GM18861 (cell line): ENCODE measurements at regions not wholly inside any gene's neighbourhood (a gene's known extent, or its start where the extent isn't known, plus 50 kb on each side); places are given as distances from the start of the nearest gene placed in this dataset.

Source experiments
- ATAC-seq: cut with Tn5 transposase; IDR thresholded peaks from one replicate; pipeline ENCODE4 v1.9.1; 2021; ENCODE audit not compliant: unreplicated experiment

DNA sequence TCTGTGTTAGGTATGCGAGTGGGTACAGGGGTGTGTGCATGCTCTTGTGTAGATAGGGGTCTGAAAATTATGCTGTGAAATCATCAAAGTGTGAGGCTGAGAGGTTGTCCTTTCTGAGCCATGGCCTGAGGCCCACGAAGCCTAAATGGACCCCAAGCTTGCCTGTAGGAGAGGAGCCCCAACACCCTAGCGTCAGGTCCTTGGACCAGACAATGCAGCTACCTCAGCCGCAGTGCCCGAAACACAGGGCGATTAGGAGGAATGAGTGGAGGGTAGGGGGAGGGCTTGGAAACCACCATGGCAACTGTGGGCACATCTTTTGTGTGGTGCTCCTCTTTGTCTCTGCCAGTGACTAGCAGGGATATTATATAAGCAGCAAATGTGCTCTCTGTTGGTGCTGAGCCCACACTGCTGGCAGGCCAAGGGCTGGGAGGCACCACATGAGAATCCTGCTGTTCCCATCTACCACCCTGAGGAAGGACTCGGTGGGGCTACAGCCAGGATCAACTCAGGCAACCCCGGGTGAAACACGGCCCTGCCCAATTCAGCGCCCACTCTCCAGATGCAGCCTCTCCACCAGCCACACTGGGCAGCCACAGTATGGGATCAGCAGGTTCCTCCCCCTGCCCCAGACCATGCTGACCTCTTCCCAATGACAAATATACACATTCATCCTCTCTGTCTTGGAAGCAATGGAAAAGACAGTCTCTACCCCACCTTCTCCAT lies 84.6 kb upstream of the FSTL4 start:
- no peak for ATAC-seq

DNA sequence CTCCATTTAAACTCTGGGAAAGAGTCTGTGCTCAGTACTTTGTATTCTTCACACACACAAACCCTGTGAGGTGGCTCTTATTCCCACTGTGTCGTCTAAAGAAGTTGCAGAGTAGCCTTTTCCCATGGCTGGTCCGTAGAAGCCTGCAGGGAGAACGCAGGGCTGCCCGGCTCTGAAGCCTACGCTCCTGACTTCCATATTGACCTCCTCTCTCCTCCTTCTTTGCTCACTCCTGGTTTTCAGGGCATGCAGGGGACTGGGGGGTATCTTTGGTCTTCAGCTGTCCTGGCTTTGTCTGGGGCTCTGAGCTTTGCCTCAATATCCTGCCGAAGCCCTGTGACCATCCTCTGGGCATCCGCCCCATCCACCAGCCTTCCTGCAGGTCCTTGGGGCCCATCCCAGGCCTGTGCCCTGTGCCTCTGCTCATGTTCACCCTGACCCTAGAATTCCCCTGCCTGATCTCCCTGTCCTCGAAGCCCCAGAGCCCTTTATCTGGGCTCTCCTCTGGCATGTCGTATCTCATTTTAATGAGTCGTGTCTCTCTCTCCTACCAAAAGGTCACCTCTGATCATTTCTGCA lies 83.8 kb upstream of the FSTL4 start:
- ATAC-seq = no peak

DNA sequence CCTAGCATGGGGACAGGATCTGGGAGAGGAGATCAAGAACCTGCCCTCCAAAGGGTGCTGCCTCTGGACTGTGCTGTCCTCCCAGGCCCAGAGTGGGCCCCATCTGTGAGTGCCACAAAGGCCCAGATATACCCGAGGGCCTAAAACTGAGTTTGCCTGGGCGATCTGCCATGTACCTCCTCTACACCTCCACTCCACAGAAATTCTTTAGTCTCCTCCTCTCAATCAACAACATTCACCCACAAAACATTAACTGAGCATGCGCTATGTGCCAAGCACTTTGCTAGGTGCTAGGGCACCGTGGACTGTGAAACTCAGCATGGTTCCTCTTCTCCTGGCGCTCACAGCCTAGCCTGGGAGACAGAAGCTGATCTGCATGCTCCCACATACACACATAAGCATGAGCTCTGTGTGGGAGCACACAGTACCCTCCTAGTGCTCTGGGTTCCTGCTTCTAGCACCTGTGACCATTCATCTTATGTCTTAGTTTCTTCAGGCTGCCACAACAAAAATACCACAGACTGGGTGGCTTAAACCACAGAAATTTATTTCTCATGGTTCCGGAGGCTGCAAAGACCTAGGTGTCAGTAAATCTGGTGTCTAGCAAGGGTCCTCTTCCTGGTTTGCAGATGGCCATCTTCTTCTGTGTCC lies 82.0 kb upstream of the FSTL4 start:
- ATAC-seq = no peak

DNA sequence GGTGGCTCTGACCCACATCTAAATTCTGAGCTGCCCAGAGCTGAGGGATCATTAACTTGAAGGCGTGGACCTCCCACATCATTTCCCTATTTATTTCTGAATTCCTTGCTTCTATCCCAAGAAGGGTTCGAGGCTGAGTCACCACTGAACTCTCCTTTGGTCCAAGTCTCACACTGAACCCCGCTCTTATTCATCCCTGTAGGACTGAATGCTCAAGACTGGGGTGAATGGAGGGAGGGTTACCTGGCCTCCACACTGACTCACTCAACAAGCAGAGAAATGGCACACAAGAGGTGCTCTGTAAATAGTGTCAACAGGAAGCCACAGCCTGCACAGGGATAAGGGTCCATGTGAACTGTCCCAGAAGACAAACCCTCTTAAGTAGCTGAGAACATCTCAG lies 79.1 kb upstream of the FSTL4 start:
- ATAC-seq = no peak

DNA sequence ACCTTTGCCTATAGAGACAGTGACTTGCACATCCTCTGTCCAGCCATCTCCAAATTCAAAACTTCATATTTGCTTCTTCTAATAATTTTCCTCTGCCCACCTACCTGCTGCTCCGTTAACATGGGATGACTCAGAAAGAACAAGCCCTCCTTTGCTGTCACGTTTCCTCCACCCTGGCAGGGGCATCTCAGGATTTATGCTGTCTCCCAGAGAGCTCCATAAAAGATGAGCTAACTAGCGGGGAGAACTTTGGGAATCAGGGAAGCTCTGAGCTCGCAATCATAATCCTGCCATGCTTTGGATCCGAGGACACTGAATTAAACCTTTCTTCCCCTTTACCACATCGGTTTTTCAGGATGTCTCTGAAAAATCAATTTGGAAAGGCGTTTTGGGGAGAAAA lies 78.4 kb upstream of the FSTL4 start:
- ATAC-seq = no peak

DNA sequence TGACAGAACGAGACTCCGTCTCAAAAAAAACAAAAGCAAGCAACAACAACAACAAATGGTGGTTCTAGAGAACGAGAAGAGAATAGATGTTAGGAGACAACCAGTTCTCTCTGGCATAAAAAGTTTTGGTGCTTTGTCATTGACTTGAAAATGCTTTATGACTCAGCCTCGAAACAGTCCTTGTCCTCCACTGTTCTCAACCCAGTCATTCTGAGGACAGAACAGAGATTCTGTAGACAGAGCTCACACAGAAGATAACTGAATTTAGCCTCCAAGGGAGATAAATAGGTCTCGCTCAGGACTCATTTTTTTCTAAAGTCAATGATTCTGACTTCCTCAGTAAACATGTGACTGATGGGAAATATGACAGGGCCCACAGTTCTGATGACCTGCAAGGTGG lies 76.0 kb upstream of the FSTL4 start:
- ATAC-seq = no peak

DNA sequence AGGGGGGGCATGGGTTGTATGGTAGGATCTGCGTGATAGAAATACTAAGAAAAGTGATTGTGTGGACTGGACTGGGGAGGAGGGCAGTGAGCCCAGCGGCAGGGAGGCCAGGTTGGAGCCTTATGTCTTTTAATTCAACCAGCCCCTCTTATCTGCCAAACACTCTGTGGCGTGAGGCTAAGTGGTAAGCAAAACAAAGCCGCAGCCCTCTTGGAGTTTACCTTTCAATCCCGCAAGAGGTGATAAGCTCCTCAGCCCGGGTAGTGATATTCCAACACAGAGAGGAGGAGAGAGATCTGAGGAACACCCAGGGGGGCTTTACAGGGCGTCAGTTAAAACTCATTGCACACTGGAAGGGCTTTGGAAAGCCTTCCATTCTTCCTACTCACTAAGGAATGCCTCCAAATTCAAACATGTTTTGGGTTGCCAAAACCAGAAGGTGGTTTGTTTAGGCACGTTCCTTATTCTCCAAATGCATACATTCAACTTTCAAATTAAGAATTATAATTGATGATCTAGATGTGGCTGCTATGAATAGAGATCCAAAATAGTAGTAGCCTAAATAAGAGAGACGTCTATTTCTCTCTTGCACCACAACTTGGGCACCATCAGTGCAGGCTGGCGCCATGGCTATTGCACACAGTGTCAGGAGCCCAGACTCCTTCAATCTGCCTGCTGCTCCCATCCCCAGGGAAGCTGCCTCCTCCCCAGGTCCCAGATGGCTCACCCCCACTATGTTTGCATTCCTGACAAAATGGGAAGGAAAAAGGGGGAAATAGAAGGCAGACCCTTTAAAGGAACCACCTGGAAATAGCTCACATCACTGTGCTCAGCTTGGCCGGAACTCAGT lies 75.1 kb upstream of the FSTL4 start:
- no peak for ATAC-seq

DNA sequence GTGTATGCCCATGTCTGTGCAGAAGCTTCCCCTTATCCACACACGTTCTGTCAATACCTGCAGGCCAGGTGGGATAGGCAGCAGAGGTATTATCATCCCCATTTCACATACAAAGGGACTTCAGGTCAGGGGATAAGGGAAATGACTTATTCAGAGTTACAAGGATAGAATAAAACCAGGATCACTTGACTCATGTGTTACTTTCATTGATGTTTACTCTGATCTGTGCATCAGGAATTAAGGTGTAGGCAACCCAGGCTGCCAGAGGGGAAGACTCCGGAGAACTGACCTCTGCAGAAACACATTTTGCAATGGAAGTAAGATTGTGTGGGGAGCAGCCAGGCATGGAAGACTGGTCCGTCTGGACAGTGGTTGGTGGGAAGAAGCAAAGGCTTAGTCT lies 74.2 kb upstream of the FSTL4 start:
- no peak for ATAC-seq

DNA sequence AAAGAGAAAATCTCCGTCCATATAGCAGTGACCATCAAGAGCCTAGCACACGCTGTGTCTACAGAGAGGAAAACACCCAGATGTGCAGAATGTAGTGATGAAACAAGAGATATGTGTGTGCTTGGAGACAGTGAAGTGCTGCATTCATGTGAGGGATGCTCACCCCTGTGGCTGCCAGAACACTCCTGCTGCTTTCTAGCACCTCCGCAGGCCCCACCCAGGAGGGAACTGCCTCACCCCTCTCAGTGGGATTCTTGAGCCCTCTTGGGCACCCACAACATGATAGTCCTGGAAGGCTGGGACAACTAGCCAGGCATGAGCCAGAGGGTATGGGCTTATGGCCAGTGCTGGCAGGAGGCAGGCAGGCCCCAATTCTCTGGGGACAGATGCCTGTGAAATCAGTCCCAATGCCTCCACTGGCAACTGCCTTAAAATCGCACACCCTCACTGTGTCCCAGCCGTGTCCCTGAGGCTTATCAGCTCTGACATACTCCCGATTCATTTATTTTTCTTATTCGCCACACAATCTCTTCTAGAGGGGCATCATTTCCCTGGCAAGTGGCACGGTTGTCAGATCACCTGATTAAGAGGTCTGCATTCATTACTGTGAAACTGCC lies 73.2 kb upstream of the FSTL4 start:
- no peak for ATAC-seq

DNA sequence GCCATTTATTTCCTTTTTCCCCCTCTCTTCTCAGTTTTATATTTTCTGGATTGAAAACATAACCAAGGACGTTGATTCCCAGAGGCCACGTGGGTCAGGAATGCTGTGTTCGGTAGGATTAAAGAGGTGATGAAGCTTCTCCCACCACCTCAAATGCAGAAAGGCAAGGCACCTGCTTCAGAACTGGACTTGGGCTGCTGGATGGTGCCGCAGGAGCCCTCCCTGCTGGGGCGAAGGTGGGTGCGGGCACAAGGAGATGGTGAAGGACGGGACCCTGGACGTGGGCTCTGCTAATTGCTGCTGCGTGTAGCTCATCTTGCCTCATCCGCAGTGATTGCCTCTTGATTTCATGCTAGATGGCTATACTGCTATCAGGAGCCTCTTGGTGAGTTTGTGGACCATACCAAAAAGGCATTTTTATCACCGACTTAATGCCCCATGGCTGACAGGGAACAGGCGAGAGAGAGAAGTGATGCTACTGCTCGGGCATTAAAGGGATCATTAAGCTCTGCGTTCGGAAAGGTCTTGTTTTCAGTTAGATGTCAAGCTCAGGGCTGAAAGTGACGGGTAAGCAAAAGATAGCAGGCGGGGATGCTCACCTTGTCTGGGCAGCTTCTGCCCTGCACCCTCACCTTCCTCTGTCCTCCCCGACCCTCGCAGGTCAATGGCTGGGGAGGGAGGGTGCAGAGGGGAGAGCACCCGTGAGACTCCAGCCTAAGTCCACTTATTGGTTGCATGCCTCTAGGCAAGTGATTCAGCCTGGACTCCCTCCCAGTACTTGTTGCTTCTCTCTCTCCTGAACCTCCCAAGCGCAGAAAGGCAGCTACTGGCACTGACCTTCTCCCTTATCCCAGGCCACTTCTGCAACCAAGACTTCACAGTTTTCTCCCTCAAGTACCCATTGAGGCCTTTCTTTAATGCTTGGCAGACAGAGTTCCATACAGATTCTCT lies 71.6 kb upstream of the FSTL4 start:
- no peak for ATAC-seq

DNA sequence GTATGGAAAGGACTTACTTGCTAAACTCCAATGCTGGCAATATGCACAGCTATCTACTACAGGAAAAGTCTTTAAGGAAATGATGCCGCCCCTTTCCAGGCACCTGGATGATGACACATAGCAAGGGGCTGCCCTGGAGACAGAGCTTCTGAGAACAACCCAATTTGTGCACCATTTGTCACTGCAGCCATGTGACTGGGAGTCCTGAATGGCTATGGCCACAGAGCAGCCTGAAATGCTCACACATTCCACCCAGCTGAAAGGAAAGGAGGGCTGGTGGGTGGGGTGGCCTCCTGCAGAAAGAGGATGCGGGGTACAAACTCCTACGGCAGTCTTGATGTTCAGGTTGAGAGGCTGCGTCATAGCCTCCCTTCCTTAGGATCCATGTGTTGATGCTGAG lies 70.1 kb upstream of the FSTL4 start:
- ATAC-seq = no peak

DNA sequence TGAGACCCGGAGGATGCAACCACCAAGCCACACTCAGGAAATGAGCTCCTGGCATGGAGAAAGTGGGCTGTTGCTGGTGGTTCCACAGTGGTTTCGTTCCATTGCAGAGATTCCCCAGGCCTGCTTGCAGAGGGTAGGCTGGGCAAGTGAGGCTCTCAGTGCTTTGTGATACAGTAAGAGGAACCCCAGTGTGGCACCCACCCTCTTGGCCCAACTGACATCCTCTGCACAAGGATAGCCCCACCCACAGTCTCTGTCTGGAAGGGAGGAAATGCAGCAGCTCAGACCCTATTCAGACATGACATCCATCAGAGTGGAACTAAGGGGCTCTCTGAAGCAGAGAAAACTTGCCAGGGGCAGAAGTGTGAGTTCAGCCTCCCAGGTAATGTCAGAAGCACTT lies 69.6 kb upstream of the FSTL4 start:
- no peak for ATAC-seq

DNA sequence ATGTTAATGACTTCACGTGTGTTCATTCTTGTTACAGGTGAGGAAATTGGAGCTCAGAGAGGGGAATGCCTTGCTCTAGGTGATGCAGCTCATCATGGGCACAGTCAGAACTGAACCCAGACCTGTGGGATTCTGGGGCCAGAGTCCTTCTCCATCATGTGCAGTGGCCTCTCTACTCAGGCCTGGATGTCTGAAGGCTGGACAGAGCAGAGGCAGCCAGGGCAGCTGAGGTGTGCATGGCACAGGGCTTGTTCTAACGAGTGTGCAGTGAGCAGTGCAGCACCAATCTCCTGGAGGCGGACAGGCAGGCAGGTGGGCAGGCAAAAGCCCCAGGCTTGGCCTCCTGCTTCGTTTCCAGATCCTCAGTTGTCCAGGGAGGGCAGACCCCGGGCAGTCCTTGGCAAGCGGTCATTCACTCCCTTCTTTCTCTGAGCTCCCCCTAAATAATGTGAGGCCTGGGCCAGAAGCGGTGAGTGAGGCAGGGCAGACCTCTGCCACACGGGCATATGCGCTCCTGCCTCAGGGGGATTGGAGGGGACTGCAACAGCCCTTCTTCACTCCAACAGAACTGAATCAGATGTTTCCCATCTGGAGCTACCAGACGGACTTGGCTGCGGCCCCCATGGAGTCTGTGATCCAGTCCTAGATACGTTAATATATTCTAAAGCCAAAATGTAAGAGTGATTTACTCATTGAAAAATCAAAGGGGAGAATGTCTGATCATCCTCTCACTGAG lies 68.7 kb upstream of the FSTL4 start:
- ATAC-seq = no peak

DNA sequence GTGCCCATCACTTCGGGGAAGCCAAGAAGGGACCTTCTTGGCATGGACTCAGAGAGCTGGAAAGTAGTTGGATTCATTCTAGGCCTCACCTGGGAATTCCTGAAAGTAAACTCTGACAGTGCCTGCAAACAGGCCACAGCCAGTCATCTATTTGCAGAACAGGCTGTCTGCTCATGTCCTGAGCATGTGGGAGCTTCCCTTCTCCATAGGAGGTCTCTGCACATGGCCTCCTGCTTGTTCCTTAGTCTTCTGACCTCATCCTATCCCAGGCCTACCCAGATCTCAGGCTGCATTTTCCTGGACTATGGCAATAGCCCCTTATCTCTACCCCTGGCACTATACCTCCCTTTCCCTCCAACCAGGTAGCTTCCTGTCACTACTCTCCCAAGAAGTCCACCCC lies 67.2 kb upstream of the FSTL4 start:
- ATAC-seq = no peak

DNA sequence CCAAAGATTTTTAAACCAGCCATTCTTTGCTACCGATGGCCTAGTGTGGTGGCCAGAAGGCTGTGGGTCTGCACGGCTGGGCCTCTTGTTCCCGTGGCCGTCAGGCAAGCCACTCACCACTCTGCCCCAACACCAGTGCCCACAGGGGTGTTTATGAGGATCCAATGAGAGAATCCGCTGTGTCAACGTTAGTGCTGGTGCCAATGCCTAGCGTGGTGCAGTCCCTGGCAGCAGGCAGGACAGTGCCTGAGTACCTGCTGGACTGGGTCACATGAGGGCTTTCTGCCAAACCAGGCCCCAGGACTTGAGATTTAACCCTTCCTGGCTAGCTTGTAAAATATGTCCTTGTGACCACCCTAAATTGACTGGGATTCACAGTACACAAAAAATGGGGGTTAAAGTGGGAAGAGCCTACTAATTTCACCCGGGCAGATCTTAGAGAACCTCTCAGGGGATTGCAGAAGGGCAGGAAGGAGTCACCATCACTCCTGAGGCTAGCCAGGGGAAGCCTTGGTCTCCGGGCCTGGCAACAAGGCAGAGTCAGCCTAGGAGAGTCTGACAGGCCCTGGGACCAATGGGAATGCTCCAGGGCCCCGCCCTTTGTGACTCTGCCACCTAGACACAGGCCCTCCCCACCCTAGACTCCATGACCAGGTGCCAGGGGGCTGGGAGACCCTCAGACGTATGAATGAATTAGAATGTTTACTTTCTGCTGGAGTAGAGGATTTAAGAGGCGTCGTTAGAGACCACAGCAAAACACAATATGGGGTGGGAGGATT lies 63.2 kb upstream of the FSTL4 start:
- no peak for ATAC-seq

DNA sequence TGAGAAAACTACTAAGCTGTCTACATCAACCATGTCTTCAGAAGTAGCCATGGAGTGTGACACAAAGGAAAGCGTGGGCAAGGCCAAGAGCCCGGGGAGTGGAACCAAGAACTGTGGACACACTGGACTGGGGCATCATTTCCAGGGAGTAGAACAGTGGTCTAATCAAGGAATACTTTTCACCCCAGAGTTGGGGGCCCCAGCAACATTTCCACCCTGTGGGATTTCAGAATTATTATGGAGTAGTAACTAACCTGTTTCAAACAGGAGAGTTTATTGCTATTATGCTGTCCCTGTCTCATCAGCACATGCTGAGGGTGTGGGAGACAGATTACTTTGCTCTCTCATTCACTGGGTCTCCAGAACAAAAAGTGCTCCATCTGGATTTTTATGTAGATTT lies 58.0 kb upstream of the FSTL4 start:
- no peak for ATAC-seq

DNA sequence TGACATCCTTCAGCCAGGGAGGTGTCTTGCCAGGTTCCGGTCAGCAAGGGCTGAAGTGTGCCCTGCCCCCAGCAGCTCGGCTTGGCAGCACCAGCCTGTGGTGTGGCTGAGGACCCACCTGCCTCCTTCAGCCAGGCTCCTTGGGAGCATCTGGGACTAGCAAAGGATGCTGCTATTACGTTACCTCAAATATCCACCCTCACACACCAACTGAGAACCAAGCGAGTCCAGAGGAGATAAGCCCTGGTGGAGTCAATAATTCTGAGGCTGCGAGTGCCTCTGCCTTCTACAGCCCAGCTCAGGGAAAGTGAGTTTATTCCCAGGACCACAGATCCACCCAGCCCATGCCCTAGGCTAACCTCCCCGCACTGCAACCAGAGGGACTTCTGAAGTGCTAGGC lies 57.1 kb upstream of the FSTL4 start:
- ATAC-seq = no peak

DNA sequence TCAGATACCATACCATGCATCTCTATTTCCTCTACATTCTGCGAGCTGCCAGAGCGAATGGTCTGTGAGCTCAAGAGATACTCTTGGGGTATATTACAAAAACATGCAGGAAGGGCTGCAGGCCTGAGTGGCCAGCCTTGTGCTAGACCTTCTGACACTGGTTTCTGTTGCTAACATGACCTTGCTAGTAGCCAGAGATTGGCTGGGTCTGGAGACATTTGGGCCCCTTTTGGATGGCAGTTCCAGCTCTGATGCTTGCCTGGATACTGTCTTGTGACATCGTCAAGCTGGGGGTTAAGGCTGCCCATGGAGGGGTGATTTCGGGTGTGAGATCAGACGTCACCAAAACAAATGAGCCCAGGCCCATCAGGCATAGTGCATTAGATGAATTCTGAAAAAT lies 56.1 kb upstream of the FSTL4 start:
- ATAC-seq = no peak

DNA sequence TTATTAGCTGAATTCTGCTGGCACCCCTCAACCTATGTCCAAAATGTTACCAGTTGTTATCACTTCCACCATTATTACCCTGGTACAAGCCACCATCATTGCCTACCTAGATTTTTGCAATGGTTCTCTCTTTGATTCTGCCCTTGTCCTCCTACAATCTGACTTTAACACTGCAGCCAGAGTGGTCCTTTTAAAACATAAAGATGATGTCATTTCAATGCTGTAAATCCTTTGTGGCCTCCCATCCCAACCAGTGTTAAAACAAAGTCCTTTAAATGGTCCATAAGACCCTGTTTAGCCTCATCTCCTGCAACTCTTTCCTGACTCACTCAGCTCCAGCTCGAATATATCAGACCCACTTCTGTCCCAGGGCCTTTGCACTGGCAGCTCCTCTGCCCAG lies 54.9 kb upstream of the FSTL4 start:
- ATAC-seq = no peak
